Prostate gland (tissue), 2 donors: ENCODE measurements at regions not wholly inside any gene's neighbourhood (a gene's known extent, or its start where the extent isn't known, plus 50 kb on each side); places are given as distances from the start of the nearest gene placed in this dataset.

Experiments
- DNase-seq: peaks from one replicate; pipeline ENCODE4 v3.0.0-alpha.2; 2019; ENCODE audit warnings: low spot score
- H3K27ac ChIP-seq, 2 donors: fragments of 200-600 bp; sonication (generic); 2 replicates each; pipeline ENCODE4 v1.5.1; 2017 to 2019
- H3K27me3 ChIP-seq: fragments of 200-600 bp; sonication (generic); replicated peaks from 2 replicates; pipeline ENCODE4 v1.5.1; 2019; ENCODE audit not compliant: insufficient read depth
- H3K36me3 ChIP-seq, 2 donors: fragments of 200-600 bp; sonication (generic); 1 replicate in 1 of 2; 2 replicates in 1 of 2; pipeline versions ENCODE4 v1.5.1 to v1.8.1; 2017 to 2019
- H3K4me1 ChIP-seq: fragments of 200-600 bp; sonication (generic); replicated peaks from 2 replicates; pipeline ENCODE4 v1.5.1; 2019
- H3K4me3 ChIP-seq, 2 donors: fragments of 200-600 bp; sonication (generic); 2 replicates each; pipeline ENCODE4 v1.5.1; 2017 to 2019
- H3K9me3 ChIP-seq: fragments of 200-600 bp; sonication (generic); 2 replicates; pipeline ENCODE4 v1.5.1; 2017
- CTCF ChIP-seq, 4 experiments: fragments of 200-600 bp in 2 of 4; fragments of 450-650 bp in 2 of 4; sonication (generic) in 2 of 4; IDR thresholded peaks; 1 replicate in 3 of 4; 2 replicates in 1 of 4; pipeline ENCODE4 v1.5.1; 2016 to 2019; ENCODE audit warnings: antibody characterized with exemption in 4 of 4, mild to moderate bottlenecking in 2 of 4, moderate library complexity in 2 of 4
- POLR2A ChIP-seq: fragments of 450-650 bp; IDR thresholded peaks from one replicate; pipeline ENCODE4 v1.6.1; 2016; ENCODE audit warnings: antibody characterized with exemption, mild to moderate bottlenecking
- POLR2AphosphoS5 ChIP-seq: sonication (generic); formaldehyde crosslinking; IDR thresholded peaks from one replicate; pipeline ENCODE4 v1.6.1; 2017; ENCODE audit warnings: antibody characterized with exemption
- WGBS: methylation state at CpG from one replicate; pipeline ENCODE4 v1.1.5; 2018; 5-methylcytosine and 5-hydroxymethylcytosine counted together
- intact Hi-C: fragments of 100-400 bp; cut with DNase I; formaldehyde crosslinking; loops from one replicate; pipeline ENCODE4 v1.14.2; 2022

DNA sequence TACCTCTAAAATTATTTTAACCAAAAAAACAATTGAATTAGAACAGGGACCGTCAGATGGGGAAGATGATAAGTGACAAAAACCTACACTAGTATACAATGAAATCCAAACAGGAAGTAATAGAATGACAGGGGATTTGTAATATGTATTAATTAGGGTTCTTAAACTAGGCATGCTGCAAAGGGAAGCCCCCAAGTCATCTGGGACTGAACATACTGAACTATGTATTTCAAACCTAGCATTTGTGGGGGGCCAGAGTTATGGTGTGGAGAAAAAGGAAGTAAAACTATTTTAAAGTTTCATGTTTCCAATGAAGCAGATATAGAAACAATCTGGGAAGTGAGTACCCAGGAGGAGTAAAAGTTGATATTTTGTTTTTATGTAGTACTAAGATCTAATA is 133.2 kb upstream of the HS3ST3A1 start:
- no peak for DNase-seq
- Histone ChIP-seq H3K9me3 (no peaks in the 10 kb centered on the region), H3K36me3 (no peaks in the 10 kb centered on the region), H3K4me1 (no peaks in the 10 kb centered on the region), H3K27ac (no peak overlapping the region), H3K27me3 (no peaks in the 10 kb centered on the region), H3K4me3 (no peak overlapping the region)
- 34% methylated on average over 1 of the region's 1 CpG for WGBS
- intact Hi-C loops = no loop called here
- TF ChIP-seq POLR2AphosphoS5 (no peak), CTCF (IDR thresholded peaks at IDR 0.05) (no peak), POLR2A (no peak)

GRCh38 chr17:13735444-13735843 is 133.7 kb upstream of the HS3ST3A1 start:
- intact Hi-C loops = no loop called here
- 42% methylated on average over 2 of the region's 2 CpGs for WGBS
- Histone ChIP-seq H3K36me3 (no peaks in the 10 kb centered on the region), H3K27me3 (no peaks in the 10 kb centered on the region), H3K27ac (no peak overlapping the region), H3K9me3 (no peaks in the 10 kb centered on the region), H3K4me3 (no peak overlapping the region), H3K4me1 (no peaks in the 10 kb centered on the region)
- no peak for DNase-seq
- TF ChIP-seq CTCF (IDR thresholded peaks at IDR 0.05) (no peak), POLR2A (no peak), POLR2AphosphoS5 (no peak)

DNA sequence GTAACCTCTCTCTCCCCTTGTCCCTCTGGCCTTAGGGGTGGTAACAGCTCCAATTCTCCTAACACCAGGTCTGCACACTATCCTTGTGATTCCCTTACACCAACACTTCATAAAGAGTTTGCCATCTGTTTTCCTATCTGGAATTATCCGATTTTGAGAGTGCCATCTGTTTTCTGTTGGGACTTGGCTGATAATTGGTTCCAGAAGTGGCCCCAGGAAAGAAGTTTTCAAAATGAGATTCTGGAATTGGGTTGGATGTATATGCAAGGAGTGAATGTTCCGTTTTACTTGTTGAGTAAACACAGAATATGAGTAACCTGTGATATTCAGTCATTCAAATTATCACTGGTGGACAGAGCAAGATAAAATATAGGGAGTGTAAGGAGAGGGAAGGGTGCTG is 134.1 kb upstream of the HS3ST3A1 start:
- WGBS = 92% methylated on average over 2 of the region's 2 CpGs
- H3K4me3 ChIP-seq = no peak overlapping the region
- no peaks in the 10 kb centered on the region for H3K36me3 ChIP-seq
- intact Hi-C loops = no loop called here
- H3K4me1 ChIP-seq = no peaks in the 10 kb centered on the region
- TF ChIP-seq CTCF (IDR thresholded peaks at IDR 0.05) = no peak
- no peak for TF ChIP-seq POLR2A
- TF ChIP-seq POLR2AphosphoS5 = no peak
- no peaks in the 10 kb centered on the region for H3K27me3 ChIP-seq
- DNase-seq = no peak
- no peaks in the 10 kb centered on the region for H3K9me3 ChIP-seq
- H3K27ac ChIP-seq = no peak overlapping the region

DNA sequence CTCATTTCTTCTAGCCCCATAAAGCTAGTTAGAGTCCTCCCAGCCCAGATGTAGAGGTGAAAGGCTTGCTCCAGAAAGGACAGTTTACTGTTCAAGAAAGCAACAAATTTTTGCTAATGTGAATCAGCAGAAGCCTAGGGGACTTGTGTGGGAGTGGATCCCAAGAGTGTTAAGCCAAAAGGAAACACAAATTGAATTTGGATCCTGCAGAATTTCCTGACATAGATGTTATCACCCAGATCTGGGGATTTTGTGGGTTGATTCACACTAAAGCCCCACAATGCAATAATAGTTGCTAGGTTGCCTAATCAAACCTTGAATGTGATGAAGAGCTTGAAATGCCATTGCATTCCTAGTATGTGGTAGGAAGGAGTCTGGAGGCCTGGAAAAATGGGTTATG is 135.2 kb upstream of the HS3ST3A1 start:
- no peaks in the 10 kb centered on the region for H3K4me1 ChIP-seq
- no peaks in the 10 kb centered on the region for H3K27me3 ChIP-seq
- H3K36me3 ChIP-seq = no peaks in the 10 kb centered on the region
- no peak for DNase-seq
- H3K9me3 ChIP-seq = no peaks in the 10 kb centered on the region
- no peak overlapping the region for H3K4me3 ChIP-seq
- no peak for TF ChIP-seq POLR2AphosphoS5
- no peak for TF ChIP-seq POLR2A
- TF ChIP-seq CTCF (IDR thresholded peaks at IDR 0.05) = no peak
- intact Hi-C loops = no loop called here
- no peak overlapping the region for H3K27ac ChIP-seq

- no peaks in the 10 kb centered on the region for H3K36me3 ChIP-seq
- intact Hi-C loops = no loop called here
- no peak overlapping the region for H3K27ac ChIP-seq
- no peaks in the 10 kb centered on the region for H3K27me3 ChIP-seq
- 73% methylated on average over 3 of the region's 3 CpGs for WGBS
- no peak for TF ChIP-seq POLR2AphosphoS5
- no peak for TF ChIP-seq CTCF (IDR thresholded peaks at IDR 0.05)
- no peak for TF ChIP-seq POLR2A
- H3K4me1 ChIP-seq = no peaks in the 10 kb centered on the region
- no peak for DNase-seq
- H3K4me3 ChIP-seq = no peak overlapping the region
- H3K9me3 ChIP-seq = no peaks in the 10 kb centered on the region
Measured at GRCh38 chr17:13740686-13741085, 139.0 kb upstream of the HS3ST3A1 start.
